ENCODE measurements at regions not wholly inside any gene's neighbourhood (a gene's known extent, or its start where the extent isn't known, plus 50 kb on each side); places are given as distances from the start of the nearest gene placed in this dataset.

GRCh38 chr3:102141928-102142239 lies 292.6 kb downstream of the NFKBIZ start:
- no peaks in the 10 kb centered on the region for H3K9me3 Mint-ChIP-seq (ENCODE audit: low read depth, unreplicated experiment)
- no peaks in the 10 kb centered on the region for H3K36me3 Mint-ChIP-seq (ENCODE audit: insufficient read depth, unreplicated experiment)
- H3K4me1 Mint-ChIP-seq (ENCODE audit: low read depth, unreplicated experiment), result peaks cover 17% of the 10 kb centered on the region
- no peak for DNase-seq
- no TSS peak for BruUV-seq (replicated peaks)
- no peak for TF ChIP-seq CTCF (IDR thresholded peaks at IDR 0.05; ENCODE audit: unreplicated experiment)
- H3K27me3 Mint-ChIP-seq (ENCODE audit: unreplicated experiment), result no peaks in the 10 kb centered on the region
- H3K27ac Mint-ChIP-seq (ENCODE audit: unreplicated experiment), result peak overlapping the region; percentile 39
- H3K4me3 Mint-ChIP-seq (ENCODE audit: low read depth, unreplicated experiment), result no peak overlapping the region
- CTCF ChIA-PET, result no interaction called here
- intact Hi-C loops (cut with micrococcal nuclease; ENCODE audit: unreplicated experiment), result no loop called here

- no TSS peak for BruUV-seq (replicated peaks)
- no peak for TF ChIP-seq CTCF (IDR thresholded peaks at IDR 0.05; ENCODE audit: unreplicated experiment)
- no peak overlapping the region for H3K4me3 Mint-ChIP-seq (ENCODE audit: low read depth, unreplicated experiment)
- no peaks in the 10 kb centered on the region for H3K27me3 Mint-ChIP-seq (ENCODE audit: unreplicated experiment)
- peaks cover 17% of the 10 kb centered on the region for H3K4me1 Mint-ChIP-seq (ENCODE audit: low read depth, unreplicated experiment)
- no peak overlapping the region for H3K27ac Mint-ChIP-seq (ENCODE audit: unreplicated experiment)
- H3K9me3 Mint-ChIP-seq (ENCODE audit: low read depth, unreplicated experiment), result no peaks in the 10 kb centered on the region
- no peak for DNase-seq
- CTCF ChIA-PET, result no interaction called here
- H3K36me3 Mint-ChIP-seq (ENCODE audit: insufficient read depth, unreplicated experiment), result no peaks in the 10 kb centered on the region
- intact Hi-C loops (cut with micrococcal nuclease; ENCODE audit: unreplicated experiment), result no loop called here
These were observed 292.3 kb upstream of the ZPLD1 start for GRCh38 chr3:102142379-102143060.

GRCh38 chr3:102143536-102143935 lies 291.3 kb upstream of the ZPLD1 start:
- Mint-ChIP-seq H3K4me1 (ENCODE audit: low read depth, unreplicated experiment) (peaks cover 17% of the 10 kb centered on the region), H3K9me3 (ENCODE audit: low read depth, unreplicated experiment) (no peaks in the 10 kb centered on the region), H3K27me3 (ENCODE audit: unreplicated experiment) (no peaks in the 10 kb centered on the region), H3K27ac (ENCODE audit: unreplicated experiment) (no peak overlapping the region), H3K36me3 (ENCODE audit: insufficient read depth, unreplicated experiment) (no peaks in the 10 kb centered on the region), H3K4me3 (ENCODE audit: low read depth, unreplicated experiment) (no peak overlapping the region)
- no TSS peak for BruUV-seq (replicated peaks)
- no peak for DNase-seq
- intact Hi-C loops (cut with micrococcal nuclease; ENCODE audit: unreplicated experiment), result no loop called here
- TF ChIP-seq CTCF (IDR thresholded peaks at IDR 0.05; ENCODE audit: unreplicated experiment), result no peak
- CTCF ChIA-PET, result interaction anchor here (1.1 kb wide), 1 partner anchor 31 kb away, joined by 4 read pairs; no protein-coding TSS in a partner anchor

- intact Hi-C loops (cut with micrococcal nuclease; ENCODE audit: unreplicated experiment), result no loop called here
- no peaks in the 10 kb centered on the region for H3K36me3 Mint-ChIP-seq (ENCODE audit: insufficient read depth, unreplicated experiment)
- no peak overlapping the region for H3K4me3 Mint-ChIP-seq (ENCODE audit: low read depth, unreplicated experiment)
- CTCF ChIA-PET, result interaction anchor here (1.1 kb wide), 1 partner anchor 31 kb away, joined by 4 read pairs; no protein-coding TSS in a partner anchor
- no peaks in the 10 kb centered on the region for H3K27me3 Mint-ChIP-seq (ENCODE audit: unreplicated experiment)
- no TSS peak for BruUV-seq (replicated peaks)
- H3K9me3 Mint-ChIP-seq (ENCODE audit: low read depth, unreplicated experiment), result no peaks in the 10 kb centered on the region
- H3K27ac Mint-ChIP-seq (ENCODE audit: unreplicated experiment), result no peak overlapping the region
- no peak for TF ChIP-seq CTCF (IDR thresholded peaks at IDR 0.05; ENCODE audit: unreplicated experiment)
- peaks cover 17% of the 10 kb centered on the region for H3K4me1 Mint-ChIP-seq (ENCODE audit: low read depth, unreplicated experiment)
- DNase-seq, result no peak
These were observed 290.8 kb upstream of the ZPLD1 start for GRCh38 chr3:102144063-102144462.

Measured in Calu3 (cell line).